HepG2 (cell line): ENCODE measurements at regions not wholly inside any gene's neighbourhood (a gene's known extent, or its start where the extent isn't known, plus 50 kb on each side); places are given as distances from the start of the nearest gene placed in this dataset.

Source experiments
- ATAC-seq: fragments of 200-7000 bp; cut with Tn5 transposase; 3 replicates; pipeline ENCODE4 v1.9.1; 2020; ENCODE audit warnings: mild to moderate bottlenecking, moderate library complexity
- BruUV-seq: library from RNA; stranded (reverse); fragments of 400-500 nt; replicated peaks from 2 replicates; lab custom pipeline; 2021; lab: Mats Ljungman, UMichigan
- CTCF ChIA-PET: fragments of 300-600 bp; formaldehyde crosslinking; extraction: SDS; loops from one replicate; lab custom pipeline; 2021; ENCODE audit warnings: low total read pairs, inconsistent platforms, low intra/inter-chr PET ratio; lab: Yijun Ruan, JAX
- POLR2A ChIA-PET: fragments of 350-600 bp; sonication (Branson Sonifier 250); formaldehyde crosslinking; loops from one replicate; lab custom pipeline; 2020; ENCODE audit warnings: antibody characterized with exemption, inconsistent platforms; lab: Yijun Ruan, JAX
- DNase-seq: peaks from one replicate; pipeline ENCODE4 v3.0.0-alpha.2; 2015; ENCODE audit warnings: low spot score
- FAIRE-seq: peaks from 3 replicates; lab custom pipeline; 2011; peaks lifted over from hg19 to GRCh38; lab: Jason Lieb, UNC
- H2AFZ ChIP-seq: one replicate; pipeline ENCODE4 v1.6.1; 2011; ENCODE audit warnings: low read length, inconsistent platforms
- H3K27ac ChIP-seq: fragments of 300-600 bp; 3 replicates; pipeline ENCODE4 v1.8.0; 2011; ENCODE audit warnings: mixed run types, mild to moderate bottlenecking, mixed read lengths, low read length, inconsistent platforms; ENCODE audit not compliant: insufficient read depth; ENCODE audit errors: extremely low read length
- H3K27me3 ChIP-seq, 2 experiments: fragments of 200-600 bp in 1 of 2; 2 replicates in 1 of 2; 3 replicates in 1 of 2; pipeline versions ENCODE4 v1.6.0 to v1.8.0; 2011; ENCODE audit warnings: low read length in 2 of 2, mild to moderate bottlenecking in 2 of 2, moderate library complexity in 2 of 2, inconsistent platforms in 1 of 2; ENCODE audit not compliant: insufficient read depth in 2 of 2, control insufficient read depth in 1 of 2
- H3K36me3 ChIP-seq, 2 experiments: fragments of 200-600 bp in 1 of 2; replicated peaks in 1 of 2; 2 replicates in 1 of 2; 3 replicates in 1 of 2; pipeline versions ENCODE4 v1.5.1 to v1.8.0; 2011; ENCODE audit warnings: low read length in 2 of 2, inconsistent platforms in 1 of 2; ENCODE audit not compliant: insufficient read depth in 2 of 2, control insufficient read depth in 1 of 2
- H3K4me1 ChIP-seq: 2 replicates; pipeline ENCODE4 v1.5.1; 2012; ENCODE audit warnings: low read length, inconsistent platforms; ENCODE audit not compliant: insufficient read depth
- H3K4me2 ChIP-seq: 2 replicates; pipeline ENCODE4 v1.6.0; 2011; ENCODE audit warnings: low read depth, low read length, inconsistent platforms
- H3K4me3 ChIP-seq, 3 experiments: fragments of 200-600 bp in 1 of 3; sonication (generic), shearing (Covaris generic) in 1 of 3; replicated peaks in 1 of 3; 2 replicates each; pipeline ENCODE4 v1.5.1; 2011 to 2016; ENCODE audit warnings: low read length in 3 of 3, inconsistent platforms in 2 of 3, low read depth in 2 of 3, mild to moderate bottlenecking in 2 of 3, control low read depth in 1 of 3, mixed read lengths in 1 of 3; ENCODE audit not compliant: insufficient read depth in 1 of 3
- H3K79me2 ChIP-seq: one replicate; pipeline ENCODE4 v1.6.1; 2011; ENCODE audit warnings: low read length, inconsistent platforms; ENCODE audit not compliant: insufficient read depth
- H3K9ac ChIP-seq: 2 replicates; pipeline ENCODE4 v1.6.0; 2011; ENCODE audit warnings: mild to moderate bottlenecking, low read depth, low read length, inconsistent platforms; ENCODE audit not compliant: insufficient read depth
- H3K9me3 ChIP-seq: 2 replicates; pipeline ENCODE4 v1.5.1; 2012; ENCODE audit warnings: mild to moderate bottlenecking, low read length
- H4K20me1 ChIP-seq: 2 replicates; pipeline ENCODE4 v1.6.0; 2011; ENCODE audit warnings: inconsistent platforms, mild to moderate bottlenecking, low read length, moderate library complexity; ENCODE audit not compliant: insufficient read depth
- E2F5 ChIP-seq: sonication (generic); formaldehyde crosslinking; conservative IDR thresholded peaks from 2 replicates; pipeline ENCODE4 v1.4.0; 2020; ENCODE audit warnings: missing genetic modification reagents
- MED8 ChIP-seq: sonication (generic); formaldehyde crosslinking; IDR thresholded peaks from 2 replicates; pipeline ENCODE4 v1.8.1; 2023; ENCODE audit warnings: mild to moderate bottlenecking, missing genetic modification reagents; ENCODE audit not compliant: insufficient replicate concordance
- MEF2D ChIP-seq: sonication (generic); formaldehyde crosslinking; IDR thresholded peaks from 2 replicates; pipeline ENCODE4 v1.5.1; 2020; ENCODE audit warnings: mild to moderate bottlenecking, missing genetic modification reagents
- MTA1 ChIP-seq: sonication (generic); formaldehyde crosslinking; IDR thresholded peaks from 2 replicates; pipeline ENCODE4 v1.4.0; 2020; ENCODE audit warnings: missing genetic modification reagents, mild to moderate bottlenecking, borderline replicate concordance
- NCOA5 ChIP-seq: sonication (generic); formaldehyde crosslinking; IDR thresholded peaks from 2 replicates; pipeline ENCODE4 v1.4.0; 2020; ENCODE audit warnings: missing genetic modification reagents
- PITX1 ChIP-seq: sonication (generic); formaldehyde crosslinking; IDR thresholded peaks from 2 replicates; pipeline ENCODE4 v1.5.1; 2020; ENCODE audit warnings: mild to moderate bottlenecking, missing genetic modification reagents
- RFX3 ChIP-seq: IDR thresholded peaks from 2 replicates; pipeline ENCODE4 v1.6.1; 2016; ENCODE audit warnings: missing biosample characterization, missing genetic modification reagents
- SP4 ChIP-seq: sonication (generic); formaldehyde crosslinking; IDR thresholded peaks from 2 replicates; pipeline ENCODE4 v1.8.1; 2023; ENCODE audit warnings: mild to moderate bottlenecking, missing genetic modification reagents
- ZBTB2 ChIP-seq: sonication (generic); formaldehyde crosslinking; IDR thresholded peaks from 2 replicates; pipeline ENCODE4 v1.8.0; 2022; ENCODE audit warnings: low read depth, missing genetic modification reagents
- ZIK1 ChIP-seq: sonication (generic); formaldehyde crosslinking; IDR thresholded peaks from 2 replicates; pipeline ENCODE4 v1.5.0; 2020; ENCODE audit warnings: mild to moderate bottlenecking, low read depth, missing genetic modification reagents, borderline replicate concordance
- ZMYM3 ChIP-seq: sonication (generic); formaldehyde crosslinking; IDR thresholded peaks from 2 replicates; pipeline ENCODE4 v1.5.1; 2020; ENCODE audit warnings: mild to moderate bottlenecking, missing genetic modification reagents
- ZNF142 ChIP-seq: sonication (generic); formaldehyde crosslinking; IDR thresholded peaks from 2 replicates; pipeline ENCODE4 v1.4.0; 2020; ENCODE audit warnings: missing genetic modification reagents
- ZNF20 ChIP-seq: sonication (generic); formaldehyde crosslinking; IDR thresholded peaks from 2 replicates; pipeline ENCODE4 v1.4.0; 2020; ENCODE audit warnings: mild to moderate bottlenecking, moderate library complexity, missing genetic modification reagents
- ZNF263 ChIP-seq: sonication (generic); formaldehyde crosslinking; IDR thresholded peaks from 2 replicates; pipeline ENCODE4 v1.4.0; 2020; ENCODE audit warnings: missing genetic modification reagents
- ZNF34 ChIP-seq: sonication (generic); formaldehyde crosslinking; IDR thresholded peaks from 2 replicates; pipeline ENCODE4 v1.4.0; 2020; ENCODE audit warnings: mild to moderate bottlenecking, missing genetic modification reagents, borderline replicate concordance
- in situ Hi-C: cut with HindIII; loops from 2 replicates; pipeline ENCODE4 v1.10.0; 2017; ENCODE audit warnings: low pct_unique_long_range_greater_than_20kb; ENCODE audit not compliant: extremely low pct_ligation_motif_present
- intact Hi-C: fragments of 100-400 bp; cut with micrococcal nuclease; formaldehyde crosslinking; loops from one replicate; pipeline ENCODE4 v1.10.0; 2022; ENCODE audit not compliant: unreplicated experiment

DNA sequence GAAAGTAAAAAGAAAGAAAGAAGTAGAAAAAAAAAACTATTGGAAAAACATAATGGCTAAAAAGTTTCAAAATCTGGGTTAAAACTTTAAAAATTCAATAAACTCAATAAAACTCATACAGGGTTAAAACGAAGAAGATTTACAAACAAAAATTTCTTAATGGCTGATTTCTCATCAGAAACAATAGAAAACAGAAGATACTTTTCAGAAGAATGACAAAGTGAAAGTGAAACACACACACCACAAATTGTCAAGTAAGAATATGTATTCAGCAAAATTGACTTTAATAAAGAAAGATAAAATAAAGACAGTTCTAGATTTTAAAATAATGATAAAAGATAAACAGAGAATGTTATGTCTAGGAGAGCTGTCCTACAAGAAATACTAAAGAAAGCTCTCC, 618.9 kb upstream of the GJE1 start (continued):
- TF ChIP-seq ZNF263 (CRISPR knock-in tag): no peak
- no peak for TF ChIP-seq E2F5
- TF ChIP-seq SP4 (CRISPR knock-in tag): no peak
- TF ChIP-seq ZNF142: no peak
- no peak for TF ChIP-seq NCOA5 (CRISPR knock-in tag)
- TF ChIP-seq ZMYM3 (CRISPR knock-in tag): no peak
- no peak for TF ChIP-seq MTA1 (CRISPR knock-in tag)

GRCh38 chr6:141510803-141511202, 621.9 kb upstream of the GJE1 start:
- DNase-seq (no peak), FAIRE-seq (no peak), ATAC-seq (no peak)
- Histone ChIP-seq H3K4me1 (no peaks in the 10 kb centered on the region), H2AFZ (no peak overlapping the region), H3K27ac (no peak overlapping the region), H3K9me3 (peaks cover 17% of the 10 kb centered on the region), H4K20me1 (no peaks in the 10 kb centered on the region), H3K4me2 (no peak overlapping the region), H3K27me3 (no peaks in the 10 kb centered on the region), H3K79me2 (no peaks in the 10 kb centered on the region), H3K4me3 (no peak overlapping the region), H3K9ac (no peak overlapping the region), H3K36me3 (no peaks in the 10 kb centered on the region)
- ChIA-PET POLR2A (no interaction called here), CTCF (no interaction called here)
- intact Hi-C loops (no loop called here), in situ Hi-C loops (no loop called here)
- BruUV-seq: no TSS peak
- no peak for TF ChIP-seq ZBTB2 (CRISPR knock-in tag)
- TF ChIP-seq ZNF34 (CRISPR knock-in tag): no peak
- TF ChIP-seq PITX1 (CRISPR knock-in tag): no peak
- no peak for TF ChIP-seq ZIK1
- TF ChIP-seq MEF2D: no peak
- no peak for TF ChIP-seq MED8 (CRISPR knock-in tag)
- no peak for TF ChIP-seq ZNF20 (CRISPR knock-in tag)
- TF ChIP-seq RFX3 (CRISPR knock-in tag): no peak
